Stimulated activated naive B cell treated with anti-CD40 and anti-IgM and Interleukin-4, amounts not matched to agents 10 μg/mL and 1 μg/mL and 100 μg/mL, for 72 hours (primary cell): ENCODE measurements at regions not wholly inside any gene's neighbourhood (a gene's known extent, or its start where the extent isn't known, plus 50 kb on each side); places are given as distances from the start of the nearest gene placed in this dataset.

Experiments
- ATAC-seq, 2 donors: fragments of 150-1000 bp; cut with Tn5 transposase; replicated peaks; 2 replicates each; pipeline ENCODE4 v1.10.0; 2021; ENCODE audit warnings: moderate library complexity in 1 of 2
- DNase-seq: peaks from one replicate; pipeline ENCODE4 v3.0.0; 2021
- H3K27ac Mint-ChIP-seq: one replicate; pipeline ENCODE4 v1.8.0; 2022; ENCODE audit warnings: mild to moderate bottlenecking, mixed read lengths
- H3K27me3 Mint-ChIP-seq, 2 donors: one replicate each; pipeline ENCODE4 v1.8.0; 2022; ENCODE audit warnings: mixed read lengths in 2 of 2
- H3K36me3 Mint-ChIP-seq, 2 donors: one replicate each; pipeline ENCODE4 v1.8.0; 2022; ENCODE audit warnings: mixed read lengths in 2 of 2, mild to moderate bottlenecking in 1 of 2
- H3K4me1 Mint-ChIP-seq, 2 donors: one replicate each; pipeline ENCODE4 v1.8.0; 2022; ENCODE audit warnings: mixed read lengths in 2 of 2, mild to moderate bottlenecking in 1 of 2
- H3K4me3 Mint-ChIP-seq, 2 donors: one replicate each; pipeline ENCODE4 v1.8.0; 2022; ENCODE audit warnings: mild to moderate bottlenecking in 2 of 2, mixed read lengths in 2 of 2, moderate library complexity in 1 of 2
- H3K9me3 Mint-ChIP-seq, 2 donors: one replicate each; pipeline ENCODE4 v1.8.0; 2022; ENCODE audit warnings: mixed read lengths in 2 of 2, mild to moderate bottlenecking in 1 of 2

- no peak overlapping the region for H3K27ac Mint-ChIP-seq
- DNase-seq = no peak
- peaks cover 0 to 2% of the 10 kb centered on the region in 2 donors for H3K9me3 Mint-ChIP-seq
- no peak overlapping the region for H3K4me3 Mint-ChIP-seq
- ATAC-seq = no peak
- H3K27me3 Mint-ChIP-seq = no peaks in the 10 kb centered on the region
- H3K4me1 Mint-ChIP-seq = no peaks in the 10 kb centered on the region
- H3K36me3 Mint-ChIP-seq = no peaks in the 10 kb centered on the region
Measured at GRCh38 chr10:58918887-58919286, 257.6 kb upstream of the PHYHIPL start.

DNA sequence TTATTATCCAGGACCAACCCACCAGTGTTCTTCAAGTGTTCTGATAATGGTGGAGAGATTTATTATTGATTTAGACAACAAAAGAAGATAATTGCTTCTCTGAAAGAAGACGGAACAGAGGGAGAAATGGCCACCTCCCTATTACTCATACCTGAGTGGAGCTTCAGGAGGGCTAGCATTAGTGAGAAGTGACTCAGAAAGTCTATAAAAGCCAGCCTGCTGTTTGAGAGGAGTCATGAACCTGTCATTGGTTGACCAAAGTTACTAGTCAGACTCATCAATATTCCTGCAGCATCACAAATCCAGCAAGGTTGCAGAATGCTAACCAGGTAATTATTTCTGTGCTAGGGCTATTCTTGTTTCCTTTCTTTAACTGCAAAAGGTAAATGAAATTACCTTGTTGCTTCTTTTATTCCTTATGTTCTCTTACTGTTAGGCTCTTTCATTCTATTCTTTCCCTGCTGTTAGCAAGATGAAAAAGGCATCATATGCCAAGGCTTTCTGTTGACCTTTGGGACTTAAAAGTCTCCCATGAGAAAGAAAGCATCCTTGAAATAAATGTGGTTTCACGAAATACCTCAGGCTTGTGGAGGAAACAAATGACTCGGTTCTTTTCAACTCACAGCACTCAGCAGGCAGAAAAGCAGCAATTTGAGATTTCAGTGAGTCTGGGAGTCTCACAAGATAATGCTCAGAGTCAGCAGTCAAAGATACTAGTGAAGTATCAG lies 256.4 kb upstream of the PHYHIPL start:
- Mint-ChIP-seq H3K36me3 (no peaks in the 10 kb centered on the region), H3K9me3 (no peaks in the 10 kb centered on the region), H3K27me3 (no peaks in the 10 kb centered on the region), H3K4me1 (no peaks in the 10 kb centered on the region), H3K4me3 (no peak overlapping the region), H3K27ac (no peak overlapping the region)
- ATAC-seq (no peak), DNase-seq (no peak)

- ATAC-seq = no peak
- H3K4me3 Mint-ChIP-seq = no peak overlapping the region
- no peaks in the 10 kb centered on the region for H3K9me3 Mint-ChIP-seq
- H3K27me3 Mint-ChIP-seq = no peaks in the 10 kb centered on the region
- no peak for DNase-seq
- no peaks in the 10 kb centered on the region for H3K36me3 Mint-ChIP-seq
- no peak overlapping the region for H3K27ac Mint-ChIP-seq
- no peaks in the 10 kb centered on the region for H3K4me1 Mint-ChIP-seq
Measured at GRCh38 chr10:58920655-58921003, 255.8 kb upstream of the PHYHIPL start.

- Mint-ChIP-seq H3K36me3 (no peaks in the 10 kb centered on the region), H3K4me1 (no peaks in the 10 kb centered on the region), H3K9me3 (no peaks in the 10 kb centered on the region), H3K4me3 (no peak overlapping the region), H3K27ac (no peak overlapping the region), H3K27me3 (no peaks in the 10 kb centered on the region)
- DNase-seq = no peak
- no peak for ATAC-seq
Measured at GRCh38 chr10:58921421-58921855, 255.0 kb upstream of the PHYHIPL start.

DNA sequence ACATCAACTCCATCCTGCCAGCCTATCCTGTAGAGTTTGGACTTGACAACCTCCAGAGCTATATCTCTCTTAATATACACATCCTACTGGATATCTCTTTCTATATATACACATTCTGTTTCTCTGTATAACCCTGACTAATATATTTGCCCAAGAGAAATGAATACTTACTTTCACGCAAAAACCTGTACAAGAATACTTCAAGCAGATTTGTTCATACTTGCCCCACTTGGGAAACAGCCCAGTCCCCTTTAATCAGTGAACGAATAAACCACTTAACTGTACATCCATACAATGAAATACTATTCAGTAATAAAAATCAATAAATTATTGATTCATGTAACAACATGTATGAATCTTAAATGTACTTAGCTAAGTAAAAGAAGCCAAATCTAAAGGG lies 251.1 kb upstream of the PHYHIPL start:
- H3K27me3 Mint-ChIP-seq = no peaks in the 10 kb centered on the region
- H3K4me1 Mint-ChIP-seq = no peaks in the 10 kb centered on the region
- no peak overlapping the region for H3K27ac Mint-ChIP-seq
- DNase-seq (no peak), ATAC-seq (no peak)
- H3K36me3 Mint-ChIP-seq = no peaks in the 10 kb centered on the region
- H3K9me3 Mint-ChIP-seq = peaks cover 0 to 2% of the 10 kb centered on the region in 2 donors
- no peak overlapping the region for H3K4me3 Mint-ChIP-seq

- Mint-ChIP-seq H3K4me1 (no peaks in the 10 kb centered on the region), H3K4me3 (no peak overlapping the region), H3K27me3 (peaks cover 0 to 6% of the 10 kb centered on the region in 2 donors), H3K9me3 (peaks cover 0 to 3% of the 10 kb centered on the region in 2 donors), H3K36me3 (no peaks in the 10 kb centered on the region), H3K27ac (no peak overlapping the region)
- ATAC-seq (no peak), DNase-seq (no peak)
Measured at GRCh38 chr10:58930500-58930899, 245.9 kb upstream of the PHYHIPL start.

DNA sequence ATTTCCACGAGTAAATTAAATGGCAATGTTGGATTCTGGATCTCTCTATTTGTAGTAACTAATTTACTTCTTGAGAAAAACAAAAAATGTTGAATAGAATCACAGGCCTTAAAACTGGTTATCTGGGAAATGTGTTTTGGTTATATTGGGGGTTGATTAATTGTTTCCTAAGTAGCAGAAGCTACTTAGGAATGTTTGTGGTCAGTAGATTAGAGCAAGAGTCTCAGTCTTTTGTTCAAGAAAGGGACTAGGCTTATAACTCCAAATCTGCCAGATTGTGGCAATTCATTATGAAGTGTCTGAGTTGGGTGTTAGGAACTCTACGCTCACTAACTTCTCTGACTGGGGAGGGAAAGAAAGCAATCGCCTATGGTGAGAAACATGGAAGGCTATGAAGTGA lies 244.3 kb upstream of the PHYHIPL start:
- DNase-seq = no peak
- H3K4me1 Mint-ChIP-seq = no peaks in the 10 kb centered on the region
- H3K36me3 Mint-ChIP-seq = no peaks in the 10 kb centered on the region
- no peak overlapping the region for H3K27ac Mint-ChIP-seq
- no peak for ATAC-seq
- H3K4me3 Mint-ChIP-seq = no peak overlapping the region
- H3K9me3 Mint-ChIP-seq = peaks cover 0 to 3% of the 10 kb centered on the region in 2 donors
- H3K27me3 Mint-ChIP-seq = peaks cover 0 to 6% of the 10 kb centered on the region in 2 donors

DNA sequence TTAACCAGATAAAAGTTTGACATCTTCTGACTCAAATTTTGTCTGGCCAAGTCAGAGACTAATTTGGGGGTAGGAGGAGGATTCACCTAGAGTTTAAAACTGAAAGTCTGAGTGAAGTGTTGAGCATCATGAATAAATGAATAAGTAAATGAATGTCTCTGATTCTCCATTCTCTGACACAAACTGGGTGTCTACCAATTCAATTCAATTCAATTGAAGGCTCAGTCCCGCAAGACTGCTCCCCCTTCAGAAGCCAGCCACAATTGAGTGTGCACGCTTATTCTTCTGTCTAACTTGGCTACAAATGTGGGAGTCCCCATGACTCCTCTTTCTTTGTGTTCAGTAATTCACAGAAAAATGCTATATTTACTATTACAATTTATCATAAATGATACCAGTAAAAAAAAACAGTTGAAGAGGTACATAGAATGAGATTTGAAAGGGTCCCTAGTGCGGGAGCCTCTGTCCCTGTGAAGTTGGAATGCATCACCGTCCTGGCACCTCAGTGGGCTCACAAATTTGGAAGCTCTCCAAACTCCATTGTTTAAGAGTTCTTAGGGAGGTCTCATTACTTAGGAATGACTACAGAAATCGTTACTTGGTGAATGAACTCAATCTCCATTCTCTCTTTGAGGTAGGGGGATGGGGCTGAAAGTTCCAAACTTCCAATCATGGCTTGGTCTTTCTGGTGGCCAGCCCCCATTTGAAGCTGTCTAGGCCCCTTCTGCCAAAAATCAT lies 243.7 kb upstream of the PHYHIPL start:
- H3K27ac Mint-ChIP-seq = no peak overlapping the region
- peaks cover 0 to 6% of the 10 kb centered on the region in 2 donors for H3K27me3 Mint-ChIP-seq

GRCh38 chr10:58936364-58936763 lies 240.1 kb upstream of the PHYHIPL start:
- no peaks in the 10 kb centered on the region for H3K4me1 Mint-ChIP-seq
- ATAC-seq (no peak), DNase-seq (no peak)
- H3K4me3 Mint-ChIP-seq = no peak overlapping the region
- H3K27ac Mint-ChIP-seq = no peak overlapping the region
- H3K36me3 Mint-ChIP-seq = no peaks in the 10 kb centered on the region
- peaks cover 0 to 1% of the 10 kb centered on the region in 2 donors for H3K9me3 Mint-ChIP-seq
- peaks cover 0 to 6% of the 10 kb centered on the region in 2 donors for H3K27me3 Mint-ChIP-seq

More for the DNA sequence above, 243.7 kb upstream of the PHYHIPL start:
- H3K4me3 Mint-ChIP-seq = no peak overlapping the region
- ATAC-seq = no peak
- H3K9me3 Mint-ChIP-seq = peaks cover 0 to 3% of the 10 kb centered on the region in 2 donors
- DNase-seq = no peak
- no peaks in the 10 kb centered on the region for H3K36me3 Mint-ChIP-seq
- H3K4me1 Mint-ChIP-seq = no peaks in the 10 kb centered on the region

DNA sequence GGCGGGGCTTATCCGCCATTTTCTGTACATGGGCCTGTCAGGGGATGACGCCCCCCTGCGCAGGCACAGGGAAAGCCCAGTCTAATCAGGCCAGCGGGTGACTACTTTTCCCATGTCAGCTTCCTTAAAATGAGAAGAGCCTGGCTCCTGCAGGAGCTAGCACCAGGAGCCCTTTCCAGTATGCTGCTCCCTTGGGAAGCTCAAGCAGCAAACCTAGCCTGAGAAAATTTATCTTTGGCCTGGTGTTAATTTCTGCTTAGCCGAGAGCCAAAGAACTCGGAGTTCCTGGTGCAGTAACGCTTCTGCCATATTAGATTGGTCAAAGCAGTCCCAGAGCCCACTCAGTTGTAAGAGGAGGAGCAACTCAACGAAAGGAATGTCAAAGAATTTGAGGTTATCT lies 239.0 kb upstream of the PHYHIPL start:
- H3K9me3 Mint-ChIP-seq = peaks cover 0 to 1% of the 10 kb centered on the region in 2 donors
- H3K36me3 Mint-ChIP-seq = no peaks in the 10 kb centered on the region
- H3K4me3 Mint-ChIP-seq = no peak overlapping the region
- ATAC-seq (no peak), DNase-seq (no peak)
- H3K27ac Mint-ChIP-seq = no peak overlapping the region
- H3K4me1 Mint-ChIP-seq = no peaks in the 10 kb centered on the region
- H3K27me3 Mint-ChIP-seq = peaks cover 0 to 6% of the 10 kb centered on the region in 2 donors

GRCh38 chr10:58942724-58943123 lies 233.7 kb upstream of the PHYHIPL start:
- Mint-ChIP-seq H3K36me3 (no peaks in the 10 kb centered on the region), H3K27me3 (peaks cover 0 to 4% of the 10 kb centered on the region in 2 donors), H3K27ac (no peak overlapping the region), H3K9me3 (peaks cover 0 to 4% of the 10 kb centered on the region in 2 donors), H3K4me3 (no peak overlapping the region), H3K4me1 (no peaks in the 10 kb centered on the region)
- no peak for ATAC-seq
- no peak for DNase-seq

- peaks cover 0 to 4% of the 10 kb centered on the region in 2 donors for H3K27me3 Mint-ChIP-seq
- DNase-seq (no peak), ATAC-seq (no peak)
- no peak overlapping the region for H3K4me3 Mint-ChIP-seq
- H3K27ac Mint-ChIP-seq = no peak overlapping the region
- no peaks in the 10 kb centered on the region for H3K4me1 Mint-ChIP-seq
- H3K36me3 Mint-ChIP-seq = no peaks in the 10 kb centered on the region
- H3K9me3 Mint-ChIP-seq = peaks cover 0 to 4% of the 10 kb centered on the region in 2 donors
Measured at GRCh38 chr10:58943256-58943890, 233.1 kb upstream of the PHYHIPL start.

GRCh38 chr10:58943960-58944359 lies 232.5 kb upstream of the PHYHIPL start:
- H3K4me1 Mint-ChIP-seq = no peaks in the 10 kb centered on the region
- ATAC-seq (no peak), DNase-seq (no peak)
- H3K27ac Mint-ChIP-seq = no peak overlapping the region
- H3K4me3 Mint-ChIP-seq = no peak overlapping the region
- no peaks in the 10 kb centered on the region for H3K36me3 Mint-ChIP-seq
- peaks cover 0 to 4% of the 10 kb centered on the region in 2 donors for H3K9me3 Mint-ChIP-seq
- peaks cover 0 to 4% of the 10 kb centered on the region in 2 donors for H3K27me3 Mint-ChIP-seq

DNA sequence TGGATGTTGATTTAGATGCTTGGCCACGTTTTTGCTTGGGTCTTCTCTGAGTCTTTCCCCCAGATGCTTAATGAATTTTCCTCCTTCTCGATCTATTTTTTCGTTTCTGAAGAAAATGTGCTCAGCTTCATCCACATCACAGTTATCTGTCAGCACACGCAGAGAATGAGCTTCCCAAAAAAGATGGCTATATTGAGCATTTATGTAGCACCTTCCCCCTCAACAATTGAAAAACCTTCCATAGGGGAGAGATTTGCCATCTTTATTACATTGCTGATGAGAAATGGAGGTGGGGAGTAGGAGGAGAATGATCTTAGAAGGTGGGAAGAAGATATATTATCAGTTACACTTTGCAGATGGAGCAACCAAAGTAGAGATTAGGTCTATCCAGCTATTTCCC lies 228.1 kb upstream of the PHYHIPL start:
- Mint-ChIP-seq H3K4me1 (no peaks in the 10 kb centered on the region), H3K36me3 (no peaks in the 10 kb centered on the region), H3K27ac (no peak overlapping the region), H3K9me3 (peaks cover 0 to 4% of the 10 kb centered on the region in 2 donors), H3K27me3 (peaks cover 0 to 4% of the 10 kb centered on the region in 2 donors), H3K4me3 (no peak overlapping the region)
- no peak for DNase-seq
- no peak for ATAC-seq

GRCh38 chr10:58950618-58951017 lies 225.8 kb upstream of the PHYHIPL start:
- ATAC-seq = no peak
- Mint-ChIP-seq H3K4me3 (no peak overlapping the region), H3K27ac (no peak overlapping the region), H3K9me3 (peaks cover 0 to 4% of the 10 kb centered on the region in 2 donors), H3K4me1 (no peaks in the 10 kb centered on the region), H3K27me3 (peaks cover 0 to 4% of the 10 kb centered on the region in 2 donors), H3K36me3 (no peaks in the 10 kb centered on the region)
- no peak for DNase-seq
